Neuronal stem cell (in vitro differentiated cells): ENCODE measurements at regions not wholly inside any gene's neighbourhood (a gene's known extent, or its start where the extent isn't known, plus 50 kb on each side); places are given as distances from the start of the nearest gene placed in this dataset.

Source experiments
- DNase-seq: peaks from one replicate; pipeline ENCODE4 v3.0.0-alpha.2; 2013; ENCODE audit warnings: low spot score
- H2AFZ ChIP-seq: one replicate; pipeline ENCODE4 v1.6.1; 2013; ENCODE audit warnings: mild to moderate bottlenecking, low read length, inconsistent platforms
- H2AK5ac ChIP-seq: 2 replicates; pipeline ENCODE4 v1.6.1; 2013; ENCODE audit warnings: low read depth, mild to moderate bottlenecking, inconsistent platforms, low read length, moderate library complexity, mixed read lengths
- H2BK120ac ChIP-seq: 2 replicates; pipeline ENCODE4 v1.6.1; 2013; ENCODE audit warnings: low read depth, mild to moderate bottlenecking, inconsistent platforms, low read length, moderate library complexity, mixed read lengths
- H2BK12ac ChIP-seq: one replicate; pipeline ENCODE4 v1.6.1; 2013; ENCODE audit warnings: low read length, inconsistent platforms
- H2BK15ac ChIP-seq: 2 replicates; pipeline ENCODE4 v1.6.1; 2013; ENCODE audit warnings: mild to moderate bottlenecking, low read length, inconsistent platforms, mixed read lengths
- H2BK5ac ChIP-seq: one replicate; pipeline ENCODE4 v1.6.1; 2013; ENCODE audit warnings: inconsistent platforms, mild to moderate bottlenecking, low read length, moderate library complexity
- H3K14ac ChIP-seq: one replicate; pipeline ENCODE4 v1.6.1; 2013; ENCODE audit warnings: low read length, inconsistent platforms
- H3K18ac ChIP-seq: 2 replicates; pipeline ENCODE4 v1.6.1; 2013; ENCODE audit warnings: low read length, inconsistent platforms
- H3K23ac ChIP-seq: 2 replicates; pipeline ENCODE4 v1.6.1; 2013; ENCODE audit warnings: low read depth, mild to moderate bottlenecking, mixed read lengths, low read length, inconsistent platforms; ENCODE audit not compliant: poor library complexity
- H3K27ac ChIP-seq: replicated peaks from 3 replicates; pipeline ENCODE4 v1.5.1; 2013; ENCODE audit warnings: low read length, inconsistent platforms
- H3K27me3 ChIP-seq, 3 experiments: 2 replicates each; pipeline ENCODE4 v1.6.1; 2013; ENCODE audit warnings: low read length in 3 of 3, mild to moderate bottlenecking in 2 of 3, inconsistent platforms in 1 of 3, low read depth in 1 of 3, mixed read lengths in 1 of 3, moderate library complexity in 1 of 3; ENCODE audit not compliant: control insufficient read depth in 3 of 3, insufficient read depth in 3 of 3
- H3K36me3 ChIP-seq, 2 donors: replicated peaks in 1 of 2; 2 replicates each; pipeline ENCODE4 v1.6.1; 2013; ENCODE audit warnings: low read length in 2 of 2; ENCODE audit not compliant: control insufficient read depth in 2 of 2, insufficient read depth in 2 of 2
- H3K4ac ChIP-seq: 2 replicates; pipeline ENCODE4 v1.6.1; 2013; ENCODE audit warnings: inconsistent platforms, mild to moderate bottlenecking, low read length, moderate library complexity
- H3K4me1 ChIP-seq, 2 donors: 1 replicate in 1 of 2; 2 replicates in 1 of 2; pipeline ENCODE4 v1.6.1; 2013; ENCODE audit warnings: low read length in 2 of 2, low read depth in 1 of 2; ENCODE audit not compliant: control insufficient read depth in 2 of 2, insufficient read depth in 1 of 2
- H3K4me2 ChIP-seq: one replicate; pipeline ENCODE4 v1.6.1; 2013; ENCODE audit warnings: mild to moderate bottlenecking, low read length, inconsistent platforms; ENCODE audit not compliant: insufficient read depth, poor library complexity, severe bottlenecking
- H3K4me3 ChIP-seq, 2 donors: 2 replicates each; pipeline ENCODE4 v1.5.1; 2013; ENCODE audit warnings: low read length in 2 of 2, mild to moderate bottlenecking in 2 of 2, inconsistent platforms in 1 of 2, moderate library complexity in 1 of 2
- H3K79me1 ChIP-seq: one replicate; pipeline ENCODE4 v1.6.1; 2013; ENCODE audit warnings: low read depth, mild to moderate bottlenecking, inconsistent platforms, low read length, moderate library complexity
- H3K9ac ChIP-seq: one replicate; pipeline ENCODE4 v1.6.1; 2013; ENCODE audit warnings: mild to moderate bottlenecking, low read depth, low read length, inconsistent platforms; ENCODE audit not compliant: poor library complexity
- H3K9me3 ChIP-seq, 2 donors: replicated peaks in 1 of 2; 2 replicates each; pipeline versions ENCODE3 to v1.6.1; 2013; ENCODE audit warnings: low read length in 2 of 2, mild to moderate bottlenecking in 2 of 2, inconsistent platforms in 1 of 2, low read depth in 1 of 2, mixed read lengths in 1 of 2, moderate library complexity in 1 of 2; ENCODE audit not compliant: control insufficient read depth in 2 of 2, insufficient read depth in 1 of 2
- H4K8ac ChIP-seq: one replicate; pipeline ENCODE4 v1.6.1; 2013; ENCODE audit warnings: low read depth, mild to moderate bottlenecking, inconsistent platforms, low read length, moderate library complexity
- H4K91ac ChIP-seq: one replicate; pipeline ENCODE4 v1.6.1; 2013; ENCODE audit warnings: low read length, low read depth, mild to moderate bottlenecking, inconsistent platforms; ENCODE audit not compliant: poor library complexity
- WGBS, 2 donors: extraction: QIAGEN DNeasy Blood & Tissue Kit; methylation state at CpG; one replicate each; pipeline ENCODE4 v1.1.7; 2013; ENCODE audit warnings: missing lambda C conversion rate in 2 of 2, mixed read lengths in 1 of 2; ENCODE audit not compliant: insufficient read length in 2 of 2, insufficient replicate concordance in 1 of 2; ENCODE audit errors: extremely low coverage in 2 of 2; 5-methylcytosine and 5-hydroxymethylcytosine counted together

DNA sequence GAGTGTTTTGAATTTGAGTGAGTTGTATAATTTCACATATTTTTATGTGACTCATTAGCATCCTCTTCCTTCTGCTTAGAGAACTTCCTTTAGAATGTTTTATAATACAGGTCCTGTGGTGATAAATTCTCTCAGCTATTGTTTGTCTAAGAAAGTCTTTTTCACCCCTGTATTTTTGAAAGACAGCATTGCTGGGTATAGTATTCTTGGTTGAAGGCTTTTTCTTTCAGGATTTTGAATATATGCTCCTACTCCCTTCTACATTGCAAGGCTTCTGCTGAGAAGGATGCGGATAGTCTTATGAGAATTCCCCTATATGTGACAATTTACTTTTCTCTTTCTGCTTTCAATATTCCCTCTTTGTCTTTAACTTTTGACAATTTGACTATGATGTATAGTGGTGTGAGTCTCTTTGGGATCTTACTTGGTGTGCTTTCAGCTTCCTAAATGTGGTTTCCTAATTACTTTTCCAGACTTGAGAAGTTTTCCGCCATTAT lies 118.9 kb upstream of the HMGA2 start:
- no peak overlapping the region for H4K8ac ChIP-seq
- no peak overlapping the region for H3K4me2 ChIP-seq

DNA sequence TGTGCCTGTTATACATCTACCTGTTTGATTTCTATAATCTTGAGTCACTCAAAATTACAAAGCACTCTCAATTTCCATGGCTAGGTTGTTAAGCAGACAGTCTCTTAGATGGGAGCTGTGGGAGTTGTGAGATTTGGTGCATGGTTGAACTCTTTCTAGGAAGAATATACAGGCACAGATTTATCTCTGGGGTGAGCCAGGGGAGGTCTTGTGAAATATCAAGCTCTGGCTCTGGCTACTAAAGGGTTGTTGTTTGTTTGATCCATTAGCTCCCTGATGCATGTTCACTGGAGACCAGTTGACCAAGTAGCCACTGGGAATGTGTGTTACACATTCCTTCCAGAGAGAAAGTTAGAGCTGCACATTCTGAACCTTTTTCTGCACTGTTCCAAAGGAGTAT lies 117.2 kb upstream of the HMGA2 start:
- Histone ChIP-seq H3K27me3 (no peaks in the 10 kb centered on the region), H2BK5ac (no peak overlapping the region), H2BK120ac (no peak overlapping the region), H3K9me3 (peaks cover 0 to 10% of the 10 kb centered on the region in 2 donors), H3K4me3 (no peak overlapping the region), H2BK12ac (no peak overlapping the region), H3K4me2 (no peak overlapping the region), H4K8ac (no peak overlapping the region), H2BK15ac (no peak overlapping the region), H3K9ac (no peak overlapping the region), H3K27ac (no peak overlapping the region), H3K23ac (no peak overlapping the region), H3K79me1 (no peaks in the 10 kb centered on the region), H2AK5ac (no peak overlapping the region), H2AFZ (no peak overlapping the region), H3K4me1 (no peaks in the 10 kb centered on the region), H3K4ac (no peak overlapping the region), H3K36me3 (no peaks in the 10 kb centered on the region), H4K91ac (no peak overlapping the region), H3K18ac (no peak overlapping the region), H3K14ac (no peak overlapping the region)
- DNase-seq: no peak

More for the DNA sequence above, 118.9 kb upstream of the HMGA2 start:
- H4K91ac ChIP-seq: no peak overlapping the region
- H2BK5ac ChIP-seq: no peak overlapping the region
- WGBS, 2 donors: no CpG with 5 or more reads among the region's 2 CpGs
- no peak overlapping the region for H3K27ac ChIP-seq
- no peak overlapping the region for H3K18ac ChIP-seq
- H3K4me3 ChIP-seq: no peak overlapping the region
- H3K4ac ChIP-seq: no peak overlapping the region
- H3K14ac ChIP-seq: no peak overlapping the region
- no peak overlapping the region for H3K9ac ChIP-seq
- H3K27me3 ChIP-seq: no peaks in the 10 kb centered on the region
- DNase-seq: no peak
- no peak overlapping the region for H2BK120ac ChIP-seq
- H3K36me3 ChIP-seq: no peaks in the 10 kb centered on the region
- H3K23ac ChIP-seq: no peak overlapping the region
- H2BK12ac ChIP-seq: no peak overlapping the region
- H2AK5ac ChIP-seq: no peak overlapping the region
- no peaks in the 10 kb centered on the region for H3K4me1 ChIP-seq
- H3K9me3 ChIP-seq: peaks cover 0 to 10% of the 10 kb centered on the region in 2 donors
- no peak overlapping the region for H2AFZ ChIP-seq
- no peak overlapping the region for H2BK15ac ChIP-seq
- no peaks in the 10 kb centered on the region for H3K79me1 ChIP-seq

DNA sequence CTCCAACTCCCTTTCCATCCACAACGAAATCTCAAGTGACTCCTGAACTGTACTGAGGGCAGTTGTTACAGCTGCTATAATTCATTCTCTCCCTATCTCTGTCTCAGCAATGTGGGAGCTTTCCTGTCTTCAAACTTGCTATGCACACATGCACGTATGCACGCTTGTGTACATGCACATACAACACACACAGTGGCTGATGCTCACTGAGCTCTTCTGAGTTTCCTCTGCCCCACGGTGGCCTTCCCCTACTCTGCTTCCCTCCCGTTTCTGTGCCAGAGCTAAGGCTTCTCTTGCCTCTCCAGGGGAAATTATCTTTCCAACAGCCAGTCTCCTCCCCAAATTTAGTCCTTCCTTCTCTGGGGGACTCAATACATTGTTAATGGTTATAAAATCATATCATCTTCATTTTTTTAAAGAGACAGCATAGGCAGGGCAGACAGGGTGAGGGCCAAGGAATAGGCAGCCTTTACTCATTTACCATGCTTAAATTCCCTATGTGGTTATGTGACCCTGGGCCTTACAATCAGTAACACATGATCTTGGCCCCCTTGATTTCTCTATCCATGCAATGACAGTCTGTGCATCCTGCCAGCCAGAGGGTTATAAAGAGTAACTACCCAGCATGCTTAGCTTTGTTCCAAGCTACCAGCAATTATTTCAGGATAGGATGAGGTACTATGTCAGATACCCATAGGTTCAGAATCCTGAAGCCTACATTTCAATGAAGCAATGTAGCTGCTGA lies 111.9 kb upstream of the HMGA2 start:
- DNase-seq: no peak
- H2BK5ac ChIP-seq: no peak overlapping the region
- H3K4me1 ChIP-seq: no peaks in the 10 kb centered on the region
- H4K8ac ChIP-seq: no peak overlapping the region
- no peak overlapping the region for H3K14ac ChIP-seq
- no peaks in the 10 kb centered on the region for H3K36me3 ChIP-seq
- no peak overlapping the region for H2AK5ac ChIP-seq
- H3K4ac ChIP-seq: no peak overlapping the region
- H2BK120ac ChIP-seq: no peak overlapping the region
- H3K9me3 ChIP-seq: no peaks in the 10 kb centered on the region
- H4K91ac ChIP-seq: no peak overlapping the region
- no peak overlapping the region for H3K27ac ChIP-seq
- no peak overlapping the region for H2BK12ac ChIP-seq
- H3K9ac ChIP-seq: no peak overlapping the region
- H2BK15ac ChIP-seq: no peak overlapping the region
- H3K4me3 ChIP-seq: no peak overlapping the region
- no peak overlapping the region for H3K23ac ChIP-seq
- H3K4me2 ChIP-seq: no peak overlapping the region
- no peaks in the 10 kb centered on the region for H3K79me1 ChIP-seq
- peaks cover 0 to 2% (median 0%) of the 10 kb centered on the region in 3 experiments for H3K27me3 ChIP-seq
- peak overlapping the region; percentile 13 for H3K18ac ChIP-seq
- no peak overlapping the region for H2AFZ ChIP-seq
- WGBS, 2 donors: no CpG with 5 or more reads among the region's 5 CpGs

DNA sequence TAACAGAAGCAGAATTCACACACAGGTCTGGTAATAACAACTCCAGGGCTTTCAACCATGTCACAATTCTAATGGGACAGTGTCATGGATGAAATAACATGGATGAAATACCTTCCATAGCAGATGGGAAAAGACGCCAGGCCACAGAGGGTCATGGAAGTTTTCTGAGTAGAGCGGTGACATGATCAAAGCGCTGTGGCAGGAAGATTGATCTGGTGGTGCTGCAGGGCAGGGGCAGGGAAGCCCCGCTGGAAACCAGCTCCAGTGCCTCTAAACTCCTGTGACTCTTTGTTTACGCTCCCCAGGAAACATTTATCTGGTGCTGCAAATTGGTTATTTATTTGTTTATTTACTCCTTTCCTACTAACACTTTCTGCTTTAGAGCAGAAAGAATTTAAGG lies 108.3 kb upstream of the HMGA2 start:
- Histone ChIP-seq H3K27me3 (peaks cover 0 to 2% (median 0%) of the 10 kb centered on the region in 3 experiments), H2AK5ac (no peak overlapping the region), H3K79me1 (no peaks in the 10 kb centered on the region), H3K18ac (no peak overlapping the region), H3K4me2 (no peak overlapping the region), H2AFZ (no peak overlapping the region), H3K27ac (no peak overlapping the region), H3K14ac (no peak overlapping the region), H3K4me3 (no peak overlapping the region), H3K4me1 (peaks cover 2 to 7% of the 10 kb centered on the region in 2 donors), H4K8ac (no peak overlapping the region), H3K36me3 (no peaks in the 10 kb centered on the region), H2BK120ac (no peak overlapping the region), H2BK12ac (no peak overlapping the region), H3K23ac (no peak overlapping the region), H3K9me3 (no peaks in the 10 kb centered on the region), H2BK15ac (no peak overlapping the region), H2BK5ac (no peak overlapping the region), H3K4ac (no peak overlapping the region), H4K91ac (no peak overlapping the region), H3K9ac (no peak overlapping the region)
- no peak for DNase-seq
- WGBS, 2 donors: no CpG with 5 or more reads among the region's 5 CpGs
